Colonic mucosa (tissue), 4 donors: ENCODE measurements at regions not wholly inside any gene's neighbourhood (a gene's known extent, or its start where the extent isn't known, plus 50 kb on each side); places are given as distances from the start of the nearest gene placed in this dataset.
A peak's percentile ranks its signal among the peaks of the same experiment; 100 is the strongest.

Experiments used
- DNase-seq: peaks from one replicate; pipeline ENCODE4 v3.0.0-alpha.2; 2020
- H3K27ac ChIP-seq: fragments of 200-600 bp; one replicate; pipeline ENCODE4 v1.8.0; 2021
- H3K27me3 ChIP-seq: fragments of 200-600 bp; one replicate; pipeline ENCODE4 v1.8.0; 2021
- H3K36me3 ChIP-seq: fragments of 200-600 bp; one replicate; pipeline ENCODE4 v1.8.0; 2021
- H3K4me1 ChIP-seq: fragments of 200-600 bp; one replicate; pipeline ENCODE4 v1.8.0; 2021; ENCODE audit warnings: mild to moderate bottlenecking
- H3K4me3 ChIP-seq: fragments of 200-600 bp; one replicate; pipeline ENCODE4 v1.8.0; 2021
- H3K9ac ChIP-seq, 2 donors: one replicate each; pipeline ENCODE4 v1.7.0; 2013; ENCODE audit warnings: control low read depth in 2 of 2, low read depth in 2 of 2, low read length in 2 of 2
- H3K9me3 ChIP-seq: fragments of 200-600 bp; one replicate; pipeline ENCODE4 v1.8.0; 2021
- intact Hi-C: fragments of 100-400 bp; cut with DNase I; formaldehyde crosslinking; loops from one replicate; pipeline ENCODE4 v1.14.1; 2022
- TF ChIP-seq, protein P1 (sequence below): fragments of 200-600 bp; IDR thresholded peaks from one replicate; pipeline ENCODE4 v1.8.0; 2022; ENCODE audit warnings: antibody characterized with exemption, mild to moderate bottlenecking
- donor health status: healthy.
- donor health status: DM: no; HTN: no; CAD: no.
- donor health status: DM: no; HTN: no; CAD: no.

DNA sequence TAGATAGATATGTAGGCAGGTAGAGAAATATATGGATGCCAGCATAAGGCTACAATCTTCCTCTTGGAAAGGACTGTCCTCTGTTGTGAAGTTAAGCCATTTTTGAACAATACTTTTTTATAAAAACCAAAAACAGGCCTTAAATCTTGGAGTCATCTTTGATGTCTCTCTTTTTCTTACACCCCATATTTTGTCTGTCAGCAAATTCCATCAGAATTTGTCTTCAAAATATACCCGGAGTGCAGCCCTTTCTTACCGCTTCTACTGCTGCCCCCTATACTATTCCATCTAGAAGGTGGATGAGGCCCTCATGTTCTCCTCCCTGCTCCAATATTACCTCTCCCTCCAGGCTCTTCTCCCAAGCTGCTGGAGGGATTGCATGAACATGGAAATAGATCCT is 326.5 kb downstream of the HAPSTR1 start:
- no peaks in the 10 kb centered on the region for H3K9me3 ChIP-seq
- H3K27me3 ChIP-seq: no peaks in the 10 kb centered on the region
- no peaks in the 10 kb centered on the region for H3K36me3 ChIP-seq
- no peak overlapping the region for H3K27ac ChIP-seq
- intact Hi-C loops: no loop called here
- H3K4me1 ChIP-seq: no peaks in the 10 kb centered on the region
- H3K4me3 ChIP-seq: no peak overlapping the region
- no peak for DNase-seq
- H3K9ac ChIP-seq: no peak overlapping the region
- TF ChIP-seq, protein P1, sequence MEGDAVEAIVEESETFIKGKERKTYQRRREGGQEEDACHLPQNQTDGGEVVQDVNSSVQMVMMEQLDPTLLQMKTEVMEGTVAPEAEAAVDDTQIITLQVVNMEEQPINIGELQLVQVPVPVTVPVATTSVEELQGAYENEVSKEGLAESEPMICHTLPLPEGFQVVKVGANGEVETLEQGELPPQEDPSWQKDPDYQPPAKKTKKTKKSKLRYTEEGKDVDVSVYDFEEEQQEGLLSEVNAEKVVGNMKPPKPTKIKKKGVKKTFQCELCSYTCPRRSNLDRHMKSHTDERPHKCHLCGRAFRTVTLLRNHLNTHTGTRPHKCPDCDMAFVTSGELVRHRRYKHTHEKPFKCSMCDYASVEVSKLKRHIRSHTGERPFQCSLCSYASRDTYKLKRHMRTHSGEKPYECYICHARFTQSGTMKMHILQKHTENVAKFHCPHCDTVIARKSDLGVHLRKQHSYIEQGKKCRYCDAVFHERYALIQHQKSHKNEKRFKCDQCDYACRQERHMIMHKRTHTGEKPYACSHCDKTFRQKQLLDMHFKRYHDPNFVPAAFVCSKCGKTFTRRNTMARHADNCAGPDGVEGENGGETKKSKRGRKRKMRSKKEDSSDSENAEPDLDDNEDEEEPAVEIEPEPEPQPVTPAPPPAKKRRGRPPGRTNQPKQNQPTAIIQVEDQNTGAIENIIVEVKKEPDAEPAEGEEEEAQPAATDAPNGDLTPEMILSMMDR: no peak

DNA sequence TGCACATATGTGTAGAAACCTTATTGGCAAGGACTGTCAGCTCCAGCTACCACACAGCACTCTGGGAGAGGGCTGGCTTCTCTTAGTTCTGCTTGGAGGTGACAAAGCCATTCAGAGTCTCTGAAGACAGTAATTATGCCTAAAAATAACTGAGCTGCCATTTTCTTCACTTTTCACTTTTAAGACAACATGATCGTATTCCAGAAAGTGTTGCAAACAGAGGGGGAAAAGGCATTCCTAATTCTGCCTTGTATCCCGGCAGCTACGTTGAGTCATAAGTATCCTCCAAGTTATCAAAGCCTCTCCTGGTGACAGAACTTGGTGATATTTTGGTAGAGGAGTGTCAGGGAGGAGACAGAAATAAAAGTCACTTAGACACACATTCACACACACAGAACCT is 327.7 kb downstream of the HAPSTR1 start:
- H3K27me3 ChIP-seq: no peaks in the 10 kb centered on the region
- TF ChIP-seq, protein P1: no peak
- no peak overlapping the region for H3K4me3 ChIP-seq
- H3K4me1 ChIP-seq: no peaks in the 10 kb centered on the region
- intact Hi-C loops: no loop called here
- no peaks in the 10 kb centered on the region for H3K9me3 ChIP-seq
- H3K36me3 ChIP-seq: no peaks in the 10 kb centered on the region
- no peak overlapping the region for H3K9ac ChIP-seq
- no peak overlapping the region for H3K27ac ChIP-seq
- DNase-seq: no peak

DNA sequence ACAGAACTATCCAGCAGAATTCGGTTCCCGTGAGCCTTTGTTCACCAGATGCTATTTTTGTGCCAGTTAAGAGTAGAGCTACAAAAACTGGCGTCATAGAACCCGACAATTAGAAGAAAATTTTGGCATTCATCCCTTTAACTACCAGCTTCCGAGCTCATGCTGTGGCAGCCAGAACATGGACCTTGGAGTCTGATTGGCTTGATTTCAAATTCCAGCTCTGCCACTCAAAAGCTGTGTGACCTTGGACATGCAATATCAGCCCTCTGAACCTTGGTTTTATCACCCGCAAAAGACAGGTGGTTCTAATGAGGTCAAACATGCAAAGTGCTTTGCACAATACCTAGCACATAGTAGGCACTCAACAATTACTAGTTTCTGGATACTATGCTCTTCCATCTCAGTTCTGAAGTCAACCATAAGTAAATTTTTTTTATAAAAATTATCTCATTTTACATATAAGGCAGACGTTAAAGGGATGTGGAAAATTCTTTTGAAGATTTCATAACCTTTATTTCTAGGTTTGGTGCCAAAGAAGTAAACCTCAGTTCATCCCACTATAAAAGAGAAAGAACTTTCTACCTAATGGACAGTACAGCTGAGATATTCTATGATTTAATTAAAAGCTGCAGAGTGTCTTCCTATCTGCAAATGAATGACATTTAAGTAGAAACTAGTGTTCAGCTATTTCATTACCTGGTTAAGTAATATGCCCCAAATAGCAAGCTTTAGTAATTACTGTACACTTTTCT is 331.5 kb downstream of the HAPSTR1 start:
- no peaks in the 10 kb centered on the region for H3K27me3 ChIP-seq
- H3K4me1 ChIP-seq: no peaks in the 10 kb centered on the region
- no peak overlapping the region for H3K9ac ChIP-seq
- DNase-seq: no peak
- no peaks in the 10 kb centered on the region for H3K9me3 ChIP-seq
- H3K4me3 ChIP-seq: no peak overlapping the region
- TF ChIP-seq, protein P1: no peak
- no peaks in the 10 kb centered on the region for H3K36me3 ChIP-seq
- no peak overlapping the region for H3K27ac ChIP-seq
- intact Hi-C loops: no loop called here

DNA sequence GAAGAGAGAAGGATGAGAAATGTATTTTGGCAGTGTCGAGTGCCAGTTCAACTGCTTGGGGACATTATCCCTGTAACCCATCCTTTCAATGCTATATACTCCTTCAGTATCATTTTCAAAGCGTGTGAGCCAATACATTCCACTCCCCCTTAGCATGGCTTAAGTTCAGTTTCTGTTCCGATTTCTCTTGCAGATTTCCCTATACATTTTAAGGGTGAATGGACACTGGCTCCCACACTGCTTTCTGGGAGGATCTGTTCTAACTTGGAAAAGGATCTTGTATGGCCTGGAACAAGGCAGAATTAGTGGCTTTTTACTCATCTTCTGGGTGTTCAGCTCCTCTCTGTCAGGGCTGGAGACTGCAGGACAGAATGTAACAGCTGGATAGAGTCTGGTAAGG is 333.8 kb downstream of the HAPSTR1 start:
- TF ChIP-seq, protein P1: no peak
- Histone ChIP-seq H3K4me3 (no peak overlapping the region), H3K27me3 (no peaks in the 10 kb centered on the region), H3K4me1 (no peaks in the 10 kb centered on the region), H3K9me3 (no peaks in the 10 kb centered on the region), H3K36me3 (no peaks in the 10 kb centered on the region), H3K9ac (no peak overlapping the region), H3K27ac (no peak overlapping the region)
- intact Hi-C loops: no loop called here
- no peak for DNase-seq

DNA sequence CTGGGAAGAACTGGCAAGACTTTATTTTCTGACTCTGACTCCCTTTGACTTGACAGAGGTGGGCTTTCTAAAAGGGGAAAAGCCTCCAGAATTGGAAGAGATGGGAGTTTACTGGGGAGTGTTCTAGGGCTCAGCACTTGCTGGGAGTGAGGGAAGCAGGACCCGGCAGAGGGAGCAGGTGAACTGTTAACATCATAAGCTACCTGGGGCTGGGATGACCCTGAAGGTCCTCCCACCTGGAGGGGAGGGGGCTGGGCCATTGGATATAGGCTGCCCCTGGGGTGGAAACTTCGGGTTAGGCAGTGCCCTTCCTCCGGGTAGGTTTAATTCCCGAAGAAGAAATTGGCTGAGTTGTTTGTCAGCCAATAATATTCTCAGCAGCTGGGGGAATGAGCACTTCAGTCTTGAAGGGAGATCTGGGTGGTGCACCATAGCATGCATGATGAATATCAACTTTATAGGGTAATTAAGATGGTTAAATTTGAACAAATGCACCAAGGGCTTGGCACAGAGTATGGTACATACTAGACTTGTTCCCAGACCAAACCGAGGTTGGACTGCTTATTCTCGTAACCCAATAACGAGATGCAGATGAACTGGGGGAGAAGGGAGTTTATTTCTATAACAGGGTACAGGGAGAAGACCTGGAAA is 337.0 kb downstream of the HAPSTR1 start:
- intact Hi-C loops: no loop called here
- Histone ChIP-seq H3K4me3 (no peak overlapping the region), H3K9ac (no peak overlapping the region), H3K27me3 (no peaks in the 10 kb centered on the region), H3K9me3 (no peaks in the 10 kb centered on the region), H3K27ac (no peak overlapping the region), H3K36me3 (no peaks in the 10 kb centered on the region), H3K4me1 (no peaks in the 10 kb centered on the region)
- TF ChIP-seq, protein P1: no peak
- peak; percentile 22 for DNase-seq
